ENCODE measurements at regions not wholly inside any gene's neighbourhood (a gene's known extent, or its start where the extent isn't known, plus 50 kb on each side); places are given as distances from the start of the nearest gene placed in this dataset.

- DNase-seq (ENCODE audit: low spot score): no peak
Observed at GRCh38 chr20:21456207-21456606, 57.7 kb downstream of the NKX2-2 start.

- DNase-seq (ENCODE audit: low spot score): no peak
Observed at GRCh38 chr20:21453690-21454089, 56.4 kb upstream of the NKX2-4 start.

GRCh38 chr20:21450572-21450971 is 53.2 kb upstream of the NKX2-4 start:
- DNase-seq (ENCODE audit: low spot score): peak; percentile 46

Measured in kidney tubule cell (primary cell).